Umbilical cord (tissue), 1 donor: ENCODE measurements at regions not wholly inside any gene's neighbourhood (a gene's known extent, or its start where the extent isn't known, plus 50 kb on each side); places are given as distances from the start of the nearest gene placed in this dataset.
"Not testable (repeated sequence)": the region's sequence is repeated elsewhere in the genome, so short reads cannot be mapped to it uniquely, and the experiment has no call there.

Experiments used
- DNase-seq: peaks from one replicate; pipeline ENCODE4 v3.0.0-alpha.2; 2015; ENCODE audit warnings: low spot score

DNA sequence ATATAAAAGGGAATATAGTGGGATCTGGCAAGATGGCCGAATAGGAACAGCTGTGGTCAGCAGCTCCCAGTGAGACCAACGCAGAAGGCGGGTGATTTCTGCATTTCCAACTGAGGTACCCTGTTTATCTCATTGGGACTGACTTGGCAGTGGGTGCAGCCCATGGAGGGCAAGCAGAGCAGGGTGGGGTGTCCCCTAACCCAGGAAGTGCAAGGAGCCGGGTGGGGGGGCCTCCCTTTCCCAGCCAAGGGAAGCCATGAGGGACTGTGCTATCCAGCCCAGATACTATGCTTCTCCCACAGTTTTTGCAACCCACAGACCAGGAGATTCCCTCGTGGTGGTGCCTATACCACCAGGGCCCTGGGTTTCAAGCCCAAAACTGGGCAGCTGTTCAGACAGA is 342.4 kb downstream of the RPS29 start:
- DNase-seq: not testable (repeated sequence)

DNA sequence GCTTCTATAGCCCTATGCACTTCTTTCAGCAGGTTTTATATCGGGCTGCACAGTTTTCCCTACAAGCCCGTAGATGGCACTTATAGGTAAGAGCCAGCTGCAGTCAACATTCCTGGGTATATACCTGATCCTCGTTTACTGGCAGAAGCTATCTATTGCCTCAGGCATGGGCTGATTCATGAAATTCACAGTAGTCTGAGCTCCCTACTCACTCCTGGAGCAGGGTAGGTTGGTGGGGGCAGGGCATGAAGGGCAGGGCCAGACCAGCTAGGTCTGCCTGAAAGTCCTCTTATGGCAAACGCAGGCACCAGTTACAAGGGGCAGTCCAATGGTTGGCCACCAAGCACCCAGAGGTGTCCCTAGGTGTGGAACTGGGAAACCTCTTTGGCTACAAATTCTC is 345.8 kb downstream of the RPS29 start:
- no peak for DNase-seq

DNA sequence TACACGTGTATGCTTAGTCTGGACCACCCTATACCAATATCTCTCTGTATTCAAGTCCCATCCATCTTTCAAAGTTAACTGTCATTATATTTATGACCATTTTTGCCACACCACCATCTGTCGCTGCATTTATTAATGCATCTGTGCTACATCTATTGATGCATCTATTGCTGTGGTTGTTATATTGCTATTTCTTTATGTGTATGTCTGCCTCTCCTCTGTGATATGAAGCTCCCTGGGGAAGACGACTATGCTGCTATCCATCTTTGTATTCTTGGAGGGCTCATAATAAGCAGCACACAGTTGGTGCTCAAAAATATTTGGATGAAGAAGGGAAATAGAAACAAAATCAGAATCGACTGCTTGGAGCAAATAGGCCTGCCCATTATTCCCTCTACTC is 357.6 kb downstream of the RPS29 start:
- no peak for DNase-seq

DNA sequence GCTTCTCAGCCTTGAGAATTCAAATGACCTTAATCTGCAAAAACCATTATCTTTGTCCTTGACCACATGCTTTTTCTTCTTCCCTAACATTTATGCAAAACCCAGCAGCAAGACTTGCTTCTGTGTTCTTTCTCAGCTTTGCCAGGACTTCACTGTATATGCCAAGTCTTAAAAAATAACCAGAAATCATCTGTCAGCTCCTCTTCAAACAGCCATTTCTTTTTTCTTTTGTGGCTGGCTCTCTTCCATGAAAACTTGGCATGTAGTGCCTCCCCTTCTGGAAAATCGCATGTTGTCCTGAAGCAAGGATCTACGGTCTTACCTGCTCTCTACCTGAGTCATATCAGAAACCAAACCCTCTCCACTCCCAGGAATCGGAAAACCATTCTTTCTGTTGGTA is 364.9 kb downstream of the RPS29 start:
- DNase-seq: peak; percentile 18

DNA sequence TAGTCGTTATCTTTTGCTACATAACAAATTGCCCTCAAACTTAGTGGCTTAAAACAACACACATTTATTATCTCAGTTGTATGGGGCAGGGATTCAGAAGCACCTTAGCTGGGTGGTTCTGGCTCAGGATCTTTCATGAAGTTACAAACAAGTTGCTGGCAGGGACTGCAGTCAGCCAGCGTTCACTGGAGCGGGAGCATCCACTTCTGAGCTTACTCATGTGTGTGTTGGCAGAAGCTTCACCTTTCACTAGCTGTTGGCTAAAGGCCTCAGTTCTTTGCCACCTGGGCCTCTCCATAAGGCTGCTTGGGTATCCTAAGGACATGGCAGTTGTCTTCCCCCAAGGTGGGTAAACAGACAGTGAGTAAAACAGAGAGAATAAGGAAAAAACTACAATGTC is 365.7 kb downstream of the RPS29 start:
- DNase-seq: no peak

DNA sequence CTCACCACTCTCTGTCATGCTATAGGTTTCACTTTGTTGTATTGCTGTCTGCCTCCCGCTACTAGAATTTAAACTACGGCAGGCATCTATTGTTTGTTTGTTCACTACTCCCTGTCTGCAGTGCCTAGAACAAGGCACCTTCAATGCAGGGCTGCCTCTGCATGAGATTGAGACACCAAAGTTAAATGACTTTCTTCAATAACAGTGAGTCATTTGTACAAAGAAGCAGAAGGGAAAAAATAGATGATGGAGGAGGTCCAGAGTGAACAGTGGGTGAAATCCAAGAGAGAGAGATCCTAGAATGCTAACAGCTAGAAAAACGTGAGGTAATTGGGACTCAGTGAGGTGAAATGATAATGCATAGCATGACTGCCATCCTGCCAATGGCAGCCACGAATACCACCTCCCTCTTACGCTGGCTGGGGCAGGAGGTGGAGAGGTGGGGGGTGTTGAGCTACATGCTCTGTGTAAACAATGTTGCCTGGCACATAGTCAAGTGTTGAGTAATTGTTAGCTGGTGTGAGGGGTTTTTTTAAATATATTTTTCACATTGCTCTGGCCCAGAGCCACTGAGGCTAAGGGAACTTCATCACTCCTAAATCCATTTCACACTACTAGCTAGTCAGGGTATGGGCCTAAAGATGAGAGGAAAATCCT is 367.6 kb downstream of the RPS29 start:
- DNase-seq: no peak

DNA sequence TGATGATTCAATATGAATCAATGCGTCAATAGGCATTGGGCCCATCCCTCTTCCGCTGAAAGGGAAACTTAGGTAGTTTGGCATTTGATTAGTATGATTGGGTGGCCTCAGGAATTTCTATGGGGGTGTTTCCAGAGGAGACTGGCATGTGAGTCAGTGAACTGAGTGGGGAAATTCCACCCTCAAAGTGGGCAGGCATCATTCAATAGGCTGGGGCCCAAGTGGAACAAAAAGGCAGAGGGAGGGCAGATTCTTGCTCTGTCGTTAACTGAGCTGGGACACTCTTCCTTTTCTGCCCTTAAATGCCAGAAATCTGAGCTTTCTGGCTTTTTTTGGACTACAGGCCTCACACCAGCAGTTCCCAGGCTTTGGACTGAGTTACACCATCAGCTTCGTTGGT is 373.5 kb downstream of the RPS29 start:
- DNase-seq: no peak

DNA sequence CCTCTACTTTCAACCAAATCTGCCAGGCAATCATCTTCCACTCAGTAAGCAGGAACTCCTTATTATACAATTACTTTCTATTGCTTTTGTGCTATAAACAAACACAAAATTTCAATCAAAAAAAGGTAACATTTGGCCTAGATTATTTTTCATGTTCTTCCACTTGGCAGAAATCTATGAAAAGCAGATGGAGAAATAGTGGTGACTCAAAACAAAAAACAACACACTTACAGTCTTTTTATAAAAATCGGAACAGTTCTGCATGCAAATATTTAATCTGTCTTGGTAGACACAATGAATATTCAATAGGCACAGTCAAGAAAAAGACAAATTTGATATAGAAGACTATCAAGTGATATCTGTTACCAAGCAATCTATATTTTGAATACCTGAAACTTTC is 376.8 kb downstream of the RPS29 start:
- no peak for DNase-seq

DNA sequence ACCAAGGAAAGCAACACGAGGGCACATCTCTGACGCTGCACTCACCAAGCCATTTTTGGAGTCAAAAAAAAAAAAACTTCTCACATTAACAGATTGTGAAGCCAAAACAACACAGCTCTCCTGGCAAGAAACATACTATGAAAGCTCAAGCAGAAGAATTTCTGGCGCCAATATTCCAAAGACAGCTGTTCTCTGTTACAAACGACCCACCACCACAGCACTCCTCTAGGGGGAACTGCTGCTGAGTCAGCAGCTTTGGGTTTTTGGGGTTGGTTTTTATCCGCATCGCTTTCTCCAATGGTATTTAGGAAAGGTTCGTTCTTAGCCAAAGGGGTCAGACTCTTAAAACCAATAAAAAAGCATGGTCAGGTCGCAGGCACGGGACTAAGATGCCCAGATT is 379.4 kb downstream of the RPS29 start:
- DNase-seq: no peak

DNA sequence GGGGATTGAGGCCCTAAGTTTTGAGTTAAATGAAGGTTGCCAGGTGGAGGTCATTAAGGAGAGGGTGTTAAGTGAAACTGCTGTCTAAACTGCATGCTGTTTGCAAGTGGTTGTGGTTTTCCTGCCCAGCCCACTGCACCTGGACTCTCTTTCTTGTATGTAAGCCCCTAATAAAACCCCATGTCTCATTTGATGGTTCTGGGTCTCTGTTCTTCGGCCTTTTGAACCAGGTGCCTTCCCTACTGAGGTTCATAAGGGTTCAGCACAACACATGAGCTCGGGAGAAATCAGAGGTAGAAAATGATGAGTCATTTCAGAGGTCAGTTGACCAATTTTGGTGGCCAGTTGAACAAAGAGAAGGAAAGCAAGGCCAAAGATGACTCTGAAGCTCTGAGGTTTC is 382.5 kb downstream of the RPS29 start:
- DNase-seq: no peak

DNA sequence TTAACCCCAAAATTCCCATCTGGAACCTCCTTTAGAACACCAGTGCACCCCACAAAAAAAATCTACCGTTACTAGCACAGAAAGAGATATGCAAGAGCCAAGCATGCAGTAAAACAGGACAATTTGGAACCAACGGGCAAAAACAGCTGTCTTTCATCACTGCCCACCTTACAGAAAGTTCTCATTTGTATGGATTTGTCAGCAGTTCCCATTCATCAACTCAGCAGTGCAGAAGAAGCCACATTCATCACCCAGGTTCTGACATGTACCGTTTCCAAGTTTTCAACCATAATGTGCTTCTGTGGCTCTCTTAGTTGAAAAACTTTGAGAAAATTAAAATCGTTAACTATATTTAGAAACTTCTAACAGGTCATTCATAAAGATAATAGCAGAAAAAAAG is 387.0 kb downstream of the RPS29 start:
- no peak for DNase-seq

DNA sequence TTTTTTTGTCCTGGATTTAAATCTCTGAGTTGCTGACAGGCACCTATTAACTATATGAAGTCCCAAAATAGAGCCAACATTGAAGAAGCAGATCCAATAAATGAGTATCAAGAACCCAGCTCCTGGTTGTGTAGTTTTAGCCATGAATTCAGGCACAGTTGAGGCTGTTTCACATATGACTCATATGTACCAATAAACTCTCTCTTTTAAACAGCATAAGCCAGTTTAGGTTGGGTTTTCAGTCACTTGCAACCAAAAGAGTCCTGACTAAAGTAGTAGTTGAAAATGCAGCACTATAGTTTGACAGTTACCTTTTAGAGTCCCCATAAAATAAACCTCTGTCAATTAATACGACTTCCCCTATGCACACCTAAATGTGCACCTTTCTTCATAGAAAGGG is 389.9 kb downstream of the RPS29 start:
- no peak for DNase-seq

DNA sequence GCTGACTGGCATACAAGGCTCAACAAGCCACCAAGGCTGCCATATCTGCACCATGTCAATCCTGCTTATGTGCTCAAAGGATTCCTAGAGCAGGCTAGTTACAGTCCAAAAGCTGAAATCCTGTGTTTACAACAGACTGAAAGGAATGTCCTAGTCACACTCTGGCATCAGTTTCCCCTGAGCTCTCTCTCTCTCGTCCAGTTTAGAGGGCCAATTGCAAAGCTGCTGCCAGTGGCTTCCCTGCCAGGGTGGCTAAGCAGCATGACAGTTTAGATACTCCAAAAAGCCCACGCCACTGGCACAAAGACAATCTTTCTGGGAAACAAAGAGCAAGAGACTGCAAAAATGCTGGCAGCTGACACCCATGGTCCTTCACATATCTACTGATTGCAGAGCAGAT is 392.1 kb downstream of the RPS29 start:
- DNase-seq: peak; percentile 8

DNA sequence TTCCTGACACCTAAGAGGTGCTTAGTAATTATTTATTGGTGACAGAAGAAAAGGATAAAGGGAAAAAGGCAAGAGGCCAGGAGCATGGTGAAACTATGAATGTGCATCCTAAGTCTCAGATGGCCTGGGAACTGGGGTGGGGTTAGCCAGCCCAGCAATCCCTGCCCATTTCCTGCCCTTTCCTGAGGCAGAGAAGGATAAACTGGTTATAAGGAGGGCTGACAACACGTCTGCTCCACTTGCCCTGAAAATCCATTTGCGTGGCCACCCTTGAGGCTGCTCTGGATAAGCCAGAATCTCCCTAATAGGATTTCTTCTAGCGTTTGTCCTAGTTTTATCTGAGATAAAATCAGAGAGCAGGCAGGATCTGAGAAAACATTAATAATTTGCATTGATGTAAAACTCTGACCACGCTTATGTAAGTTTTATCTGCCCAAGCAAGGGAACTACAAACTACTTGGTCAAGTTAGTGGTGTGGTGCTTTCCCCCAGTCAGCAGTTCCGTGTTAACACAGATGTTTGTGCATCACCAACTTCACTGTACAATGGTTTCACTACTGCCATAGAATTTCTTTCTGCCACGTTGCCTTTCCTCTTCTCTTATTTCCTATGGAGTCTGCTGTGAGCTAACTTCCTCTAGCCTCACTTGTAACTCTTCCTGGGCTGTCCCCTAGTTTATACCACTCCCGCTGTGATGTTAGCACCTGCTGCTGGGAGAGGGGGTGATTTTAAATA is 392.7 kb downstream of the RPS29 start:
- no peak for DNase-seq

DNA sequence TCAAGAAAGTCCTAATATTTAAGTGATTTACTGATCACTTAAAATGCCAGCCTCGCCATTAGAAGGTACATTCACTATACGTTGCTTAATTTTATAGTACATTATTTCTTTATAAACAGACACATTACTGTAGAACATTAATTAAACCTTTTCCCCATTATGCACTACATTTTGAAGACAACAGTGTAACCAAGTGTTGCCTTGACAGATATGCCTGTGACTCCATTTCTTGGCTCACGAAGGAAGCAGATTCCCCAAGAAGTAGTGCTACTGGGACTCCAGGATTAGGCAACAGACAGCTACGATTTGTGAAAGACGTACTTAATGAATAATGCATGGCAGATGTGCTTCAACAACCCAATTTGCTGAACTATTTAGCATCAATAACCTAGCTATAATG is 394.8 kb downstream of the RPS29 start:
- no peak for DNase-seq

DNA sequence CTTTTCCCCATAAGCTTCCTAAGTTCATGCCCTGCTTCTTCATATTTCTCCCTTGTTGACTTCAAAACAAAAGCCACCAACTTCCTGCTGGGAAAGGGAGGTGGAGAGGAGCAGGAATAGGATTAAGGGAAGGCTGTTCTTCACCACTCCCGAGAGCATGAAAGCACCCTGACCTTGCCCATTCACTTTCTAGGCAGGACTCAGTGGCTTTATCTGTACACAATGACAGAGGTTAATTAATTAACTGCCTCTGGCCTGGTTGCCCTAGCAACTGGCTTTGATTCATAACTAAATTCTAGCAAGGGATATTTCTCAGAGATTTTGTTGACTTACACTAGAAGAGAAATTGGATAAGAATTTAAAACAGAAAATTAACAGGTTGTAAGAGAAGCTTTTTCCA is 396.8 kb downstream of the RPS29 start:
- DNase-seq: no peak

DNA sequence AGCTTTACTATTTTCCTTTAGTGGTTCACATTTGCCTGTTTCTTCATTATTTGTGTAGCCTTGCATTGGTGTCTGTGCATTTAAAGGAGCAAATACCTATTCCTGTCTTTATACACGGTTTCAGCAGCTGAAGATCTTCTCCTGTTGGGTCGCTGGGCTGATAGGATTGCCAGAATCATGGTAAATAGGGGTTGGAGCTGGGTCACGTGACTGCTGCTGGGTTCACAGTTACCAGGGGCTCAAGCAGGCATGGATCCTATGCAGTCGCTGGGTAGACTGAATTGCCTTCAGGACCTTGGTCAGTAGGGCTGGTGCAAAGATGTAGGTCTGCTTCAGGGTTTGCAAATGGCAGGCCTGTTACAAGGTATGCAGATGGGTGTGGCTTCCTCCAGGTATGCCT is 398.4 kb downstream of the RPS29 start:
- DNase-seq: no peak

DNA sequence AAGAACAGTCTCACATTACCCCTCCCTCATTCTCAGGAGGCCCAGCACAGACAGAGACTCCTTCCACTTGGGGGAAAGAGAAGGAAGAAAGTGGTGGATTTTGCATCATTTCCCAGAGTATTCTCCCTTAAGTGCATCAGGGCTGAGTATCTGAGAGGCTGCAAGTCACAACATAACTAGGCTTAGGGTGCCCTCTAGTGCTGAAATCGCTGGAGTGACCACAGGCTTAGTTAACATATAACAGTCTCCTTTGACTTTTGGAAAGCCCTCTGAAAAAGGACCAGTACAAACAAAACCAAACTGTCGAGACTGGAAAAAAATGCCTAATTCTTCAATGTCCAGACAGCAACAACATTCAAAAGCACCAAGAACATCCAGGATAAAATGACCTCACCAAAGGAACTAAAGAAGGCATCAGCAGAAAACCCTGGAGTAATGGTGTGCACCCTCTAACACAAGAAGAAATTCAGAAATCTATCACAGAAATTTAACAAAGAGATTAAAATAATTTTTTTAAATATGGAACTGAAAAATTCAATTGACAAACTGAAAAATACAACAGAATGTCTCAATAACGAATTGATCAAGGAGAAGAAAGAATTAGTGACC is 412.3 kb downstream of the RPS29 start:
- DNase-seq: peak; percentile 49

DNA sequence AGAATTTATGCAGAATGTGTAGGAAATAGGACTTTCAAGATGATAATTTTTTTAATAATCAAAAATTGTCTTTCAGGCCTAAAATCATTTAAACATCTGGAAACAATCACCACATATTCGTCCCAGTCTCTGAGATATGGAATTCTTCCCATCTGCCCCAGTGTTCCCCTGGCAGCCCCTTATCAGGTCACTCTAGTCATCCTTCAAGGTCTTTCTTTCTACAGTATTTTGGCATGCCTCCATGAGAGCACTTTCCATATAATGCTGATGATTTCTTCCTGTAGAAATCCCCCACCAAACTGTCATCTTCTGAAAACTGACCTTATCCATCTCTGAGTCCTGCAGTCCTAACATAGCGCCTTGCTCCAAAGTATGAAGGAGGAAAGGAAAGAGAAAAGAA is 422.1 kb downstream of the RPS29 start:
- DNase-seq: peak; percentile 21

DNA sequence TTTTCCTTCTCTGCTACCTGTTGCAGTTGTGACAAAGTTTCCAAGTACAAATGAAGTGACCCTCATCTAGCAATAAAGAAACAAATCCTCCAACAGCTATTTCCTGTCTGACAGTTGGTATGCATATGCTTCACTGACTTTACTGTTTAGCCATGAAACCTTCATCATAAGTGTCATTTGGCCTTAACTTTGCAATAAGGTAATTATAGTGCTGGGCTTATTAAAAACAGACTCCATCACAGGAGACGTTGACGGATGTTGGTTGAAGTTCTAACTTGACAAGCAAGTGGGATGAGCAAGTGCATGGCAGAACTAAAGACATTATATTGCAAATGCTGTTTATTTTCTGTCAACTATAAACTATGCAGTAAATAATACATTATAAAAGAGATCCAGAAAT is 425.2 kb downstream of the RPS29 start:
- DNase-seq: no peak

DNA sequence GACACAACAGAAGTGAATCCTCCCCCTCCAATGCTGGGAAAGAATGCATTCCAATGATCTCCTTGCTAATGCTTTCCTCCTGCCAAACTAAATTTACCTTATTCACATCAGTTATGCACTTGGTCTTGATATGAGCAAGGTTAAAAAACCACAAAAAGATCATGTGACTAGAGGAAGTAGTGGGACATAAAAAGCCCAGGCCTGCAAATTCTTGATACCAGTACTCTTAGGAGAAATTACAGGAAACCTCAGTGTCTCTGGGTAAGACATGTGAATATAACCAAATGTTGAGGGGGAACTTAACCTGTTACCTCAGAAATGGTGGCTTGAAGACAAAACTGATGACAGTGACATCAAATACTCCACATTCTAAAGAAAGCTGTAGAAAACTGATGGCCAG is 427.1 kb downstream of the RPS29 start:
- no peak for DNase-seq

DNA sequence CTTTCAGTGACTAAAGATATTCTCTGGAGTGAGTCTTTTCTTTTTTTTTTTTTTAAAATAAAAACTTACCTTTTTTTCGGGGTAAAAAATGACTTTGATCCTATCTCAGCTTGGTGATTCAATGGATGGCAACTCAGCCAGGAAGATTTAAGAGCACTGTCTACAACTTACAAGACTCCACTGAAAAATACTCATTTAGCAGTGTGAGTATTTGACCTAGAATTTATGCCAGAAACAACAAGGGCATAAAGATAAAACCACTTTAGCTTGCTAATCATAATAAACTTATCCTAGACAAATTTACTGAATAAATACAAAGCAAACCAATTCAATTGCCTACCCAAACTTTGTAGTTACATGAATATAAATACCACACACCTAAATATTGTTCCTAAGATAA is 446.6 kb downstream of the RPS29 start:
- DNase-seq: no peak

DNA sequence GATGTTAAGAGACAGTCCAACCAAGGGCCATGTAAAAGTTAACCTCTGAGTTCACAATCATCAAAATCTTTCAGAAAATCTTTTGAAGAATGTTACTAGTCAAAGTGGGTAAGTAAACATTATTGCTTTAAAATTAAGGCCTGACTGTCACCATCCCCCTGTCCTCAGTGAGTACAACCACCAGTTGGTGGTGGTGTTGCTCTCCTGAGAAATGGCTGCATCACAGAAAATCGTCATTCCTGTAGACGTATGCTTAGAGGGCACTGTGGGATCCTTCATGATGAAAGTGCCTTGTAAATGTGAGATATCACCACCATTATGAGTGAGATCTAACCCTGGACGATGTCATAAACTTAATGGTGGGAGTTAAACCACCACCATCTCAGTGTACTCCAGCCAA is 451.2 kb downstream of the RPS29 start:
- DNase-seq: no peak
